ENCODE measurements at regions not wholly inside any gene's neighbourhood (a gene's known extent, or its start where the extent isn't known, plus 50 kb on each side); places are given as distances from the start of the nearest gene placed in this dataset.
"Not testable (repeated sequence)": the region's sequence is repeated elsewhere in the genome, so short reads cannot be mapped to it uniquely, and the experiment has no call there.

GRCh38 chr2:107719836-107720235 lies 106.9 kb upstream of the RGPD4 start:
- H3K4me3 ChIP-seq (replicated peaks; ENCODE audit: low read depth, low read length): no peak overlapping the region
- no peak for DNase-seq (ENCODE audit: extremely low read depth, low read depth)
- TF ChIP-seq, protein P1, sequence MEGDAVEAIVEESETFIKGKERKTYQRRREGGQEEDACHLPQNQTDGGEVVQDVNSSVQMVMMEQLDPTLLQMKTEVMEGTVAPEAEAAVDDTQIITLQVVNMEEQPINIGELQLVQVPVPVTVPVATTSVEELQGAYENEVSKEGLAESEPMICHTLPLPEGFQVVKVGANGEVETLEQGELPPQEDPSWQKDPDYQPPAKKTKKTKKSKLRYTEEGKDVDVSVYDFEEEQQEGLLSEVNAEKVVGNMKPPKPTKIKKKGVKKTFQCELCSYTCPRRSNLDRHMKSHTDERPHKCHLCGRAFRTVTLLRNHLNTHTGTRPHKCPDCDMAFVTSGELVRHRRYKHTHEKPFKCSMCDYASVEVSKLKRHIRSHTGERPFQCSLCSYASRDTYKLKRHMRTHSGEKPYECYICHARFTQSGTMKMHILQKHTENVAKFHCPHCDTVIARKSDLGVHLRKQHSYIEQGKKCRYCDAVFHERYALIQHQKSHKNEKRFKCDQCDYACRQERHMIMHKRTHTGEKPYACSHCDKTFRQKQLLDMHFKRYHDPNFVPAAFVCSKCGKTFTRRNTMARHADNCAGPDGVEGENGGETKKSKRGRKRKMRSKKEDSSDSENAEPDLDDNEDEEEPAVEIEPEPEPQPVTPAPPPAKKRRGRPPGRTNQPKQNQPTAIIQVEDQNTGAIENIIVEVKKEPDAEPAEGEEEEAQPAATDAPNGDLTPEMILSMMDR (IDR thresholded peaks at IDR 0.05; ENCODE audit: low read depth, low read length, missing control alignments): no peak

DNA sequence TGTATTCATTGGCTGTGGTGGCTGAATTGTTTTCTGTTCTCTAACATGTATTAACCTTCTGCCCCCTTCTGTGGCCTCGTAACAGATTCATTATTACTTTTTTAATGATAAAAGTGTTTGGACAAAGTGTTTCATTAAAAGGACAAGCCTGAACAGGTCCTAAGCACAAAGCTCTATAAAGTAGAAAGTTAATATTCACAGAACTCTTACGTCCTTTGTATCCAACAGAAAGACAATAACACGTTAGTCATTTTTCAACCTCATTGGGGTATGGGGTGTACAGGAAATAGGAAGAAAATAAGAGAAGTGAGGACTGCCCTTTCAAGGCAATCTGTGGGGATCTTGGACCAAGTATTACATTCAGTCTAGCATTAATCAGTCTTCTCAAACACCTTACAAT lies 105.5 kb upstream of the RGPD4 start:
- H3K4me3 ChIP-seq (replicated peaks; ENCODE audit: low read depth, low read length): no peak overlapping the region
- TF ChIP-seq, protein P1 (IDR thresholded peaks at IDR 0.05; ENCODE audit: low read depth, low read length, missing control alignments): no peak
- DNase-seq (ENCODE audit: extremely low read depth, low read depth): no peak

DNA sequence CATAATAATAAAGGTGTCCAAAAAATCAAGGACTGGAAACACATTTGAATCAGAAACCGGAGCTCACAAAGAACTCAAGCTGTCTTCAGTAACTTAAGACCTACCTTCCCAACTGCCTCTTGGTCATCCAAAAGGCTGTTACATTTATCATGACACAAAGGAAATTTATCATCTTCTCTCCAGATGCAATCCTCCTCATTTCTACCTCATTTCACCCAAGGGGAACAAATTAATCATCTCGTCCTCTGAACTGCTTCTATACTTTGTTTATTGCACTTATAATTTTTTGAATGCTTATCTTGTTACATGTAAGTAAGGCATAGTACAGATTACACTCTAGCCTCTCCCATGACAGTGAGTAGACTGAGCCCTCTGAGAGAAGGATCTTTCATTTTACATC lies 105.1 kb upstream of the RGPD4 start:
- TF ChIP-seq, protein P1 (IDR thresholded peaks at IDR 0.05; ENCODE audit: low read depth, low read length, missing control alignments): no peak
- H3K4me3 ChIP-seq (replicated peaks; ENCODE audit: low read depth, low read length): no peak overlapping the region
- no peak for DNase-seq (ENCODE audit: extremely low read depth, low read depth)

DNA sequence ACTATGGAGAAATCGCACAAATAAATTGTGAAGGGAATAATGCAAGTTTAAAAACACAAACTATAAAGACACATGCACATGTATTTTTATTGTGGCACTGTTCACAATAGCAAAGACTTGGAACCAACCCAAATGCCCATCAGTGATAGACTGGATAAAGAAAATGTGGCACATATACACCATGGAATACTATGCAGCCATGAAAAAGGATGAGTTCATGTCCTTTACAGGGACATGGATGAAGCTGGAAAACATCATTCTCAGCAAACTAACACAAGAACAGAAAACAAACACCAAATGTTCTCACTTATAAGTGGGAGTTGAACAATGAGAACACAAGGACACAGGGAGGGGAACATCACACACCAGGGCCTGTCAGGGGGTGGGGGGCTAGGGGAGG lies 100.9 kb upstream of the RGPD4 start:
- DNase-seq (ENCODE audit: extremely low read depth, low read depth): not testable (repeated sequence)

DNA sequence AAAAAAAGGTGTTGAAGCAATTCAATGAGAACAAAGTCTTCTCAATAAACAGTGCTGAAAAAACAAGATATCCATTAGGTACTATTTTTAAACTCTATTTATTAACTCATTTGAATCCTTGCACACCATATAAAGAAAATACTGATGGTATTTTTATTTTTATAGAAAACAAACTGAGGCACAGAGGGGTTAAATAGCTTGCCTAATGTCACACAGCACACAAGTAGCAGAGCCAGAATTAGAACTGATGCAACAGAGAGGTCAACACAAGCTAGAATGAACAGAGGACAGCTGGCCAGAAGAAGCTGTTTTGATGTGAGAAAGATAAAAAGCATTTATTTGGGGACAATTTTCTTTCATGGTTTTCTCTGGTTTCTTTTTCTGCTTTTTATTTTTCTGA lies 99.4 kb upstream of the RGPD4 start:
- TF ChIP-seq, protein P1 (IDR thresholded peaks at IDR 0.05; ENCODE audit: low read depth, low read length, missing control alignments): no peak
- H3K4me3 ChIP-seq (replicated peaks; ENCODE audit: low read depth, low read length): no peak overlapping the region
- no peak for DNase-seq (ENCODE audit: extremely low read depth, low read depth)

More for the DNA sequence above, 100.9 kb upstream of the RGPD4 start:
- not testable (repeated sequence) for H3K4me3 ChIP-seq (replicated peaks; ENCODE audit: low read depth, low read length)

GRCh38 chr2:107728586-107728985 lies 98.1 kb upstream of the RGPD4 start:
- no peak for DNase-seq (ENCODE audit: extremely low read depth, low read depth)
- TF ChIP-seq, protein P1 (IDR thresholded peaks at IDR 0.05; ENCODE audit: low read depth, low read length, missing control alignments): no peak
- H3K4me3 ChIP-seq (replicated peaks; ENCODE audit: low read depth, low read length): no peak overlapping the region

DNA sequence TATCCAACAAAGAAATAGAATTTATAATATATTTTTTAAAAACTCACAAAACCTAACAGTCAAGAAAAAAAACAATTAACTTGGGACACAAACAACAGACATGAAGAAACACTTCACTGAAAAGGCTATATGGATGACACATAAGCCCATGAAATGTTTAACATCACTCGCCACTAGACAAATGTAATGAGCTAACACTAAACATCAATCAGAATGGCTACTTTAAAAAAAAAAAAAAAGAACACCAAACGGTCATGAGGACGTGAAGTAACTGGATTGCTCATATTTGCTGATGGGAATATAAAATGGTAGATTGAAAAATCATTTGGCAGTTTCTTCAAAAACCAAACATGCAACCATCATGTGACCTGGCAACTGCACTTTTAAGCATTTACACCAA lies 97.3 kb upstream of the RGPD4 start:
- TF ChIP-seq, protein P1 (IDR thresholded peaks at IDR 0.05; ENCODE audit: low read depth, low read length, missing control alignments): no peak
- H3K4me3 ChIP-seq (replicated peaks; ENCODE audit: low read depth, low read length): no peak overlapping the region
- no peak for DNase-seq (ENCODE audit: extremely low read depth, low read depth)
